ENCODE measurements at regions not wholly inside any gene's neighbourhood (a gene's known extent, or its start where the extent isn't known, plus 50 kb on each side); places are given as distances from the start of the nearest gene placed in this dataset.

DNA sequence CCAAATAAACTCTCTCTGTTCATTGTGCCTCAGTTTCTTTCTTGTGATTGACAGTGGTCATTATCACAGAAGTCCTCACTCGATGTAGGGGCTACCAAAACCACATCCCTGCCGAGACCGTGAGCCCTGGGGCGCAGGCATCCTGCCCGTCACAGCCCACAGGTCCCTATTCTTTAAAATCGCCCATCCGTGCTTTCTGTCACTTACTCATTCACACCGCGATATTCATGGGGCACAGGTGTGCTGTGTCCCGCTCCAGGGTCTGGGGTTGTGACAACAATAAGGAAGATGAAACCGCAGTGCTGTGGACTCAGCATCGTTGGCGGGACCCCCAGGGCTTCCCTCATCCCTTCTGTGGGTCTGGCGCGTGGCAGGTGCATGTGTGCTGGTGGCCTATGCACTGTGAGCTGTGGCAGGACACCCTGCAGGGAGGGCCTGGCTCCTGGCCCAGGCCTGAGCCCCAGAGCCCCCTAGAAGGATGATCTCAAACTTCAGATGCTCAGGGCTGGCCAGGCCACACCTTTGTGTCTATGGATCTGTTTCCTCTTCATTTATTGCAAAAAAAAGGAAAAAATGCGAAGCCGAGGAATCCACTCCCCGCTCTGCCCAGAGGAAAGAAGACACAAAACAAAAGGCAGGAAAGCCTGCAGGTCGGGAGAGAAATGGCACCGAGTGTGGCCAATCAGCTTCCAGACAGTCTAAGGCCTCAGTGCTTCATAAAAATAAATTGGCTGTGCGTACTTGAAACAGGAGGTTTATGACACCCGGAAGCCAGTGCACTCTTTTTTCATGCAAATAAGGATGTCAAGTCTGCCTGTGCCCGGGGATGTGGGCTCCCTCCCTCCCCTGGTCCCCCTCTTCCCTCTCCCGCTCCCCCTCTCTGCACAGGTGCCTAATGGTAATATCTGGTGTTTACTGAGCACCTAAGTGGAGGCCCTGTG, 109.5 kb upstream of the ADRA2C start:
- Mint-ChIP-seq H3K4me1 (peaks cover 75% of the 10 kb centered on the region), H3K36me3 (ENCODE audit: low read depth) (no peaks in the 10 kb centered on the region), H3K27ac (peak overlapping the region; percentile 24), H3K4me3 (no peak overlapping the region), H3K9me3 (no peaks in the 10 kb centered on the region), H3K27me3 (ENCODE audit: low read depth, poor library complexity) (peaks cover 20% of the 10 kb centered on the region)
- TF ChIP-seq, protein P1, sequence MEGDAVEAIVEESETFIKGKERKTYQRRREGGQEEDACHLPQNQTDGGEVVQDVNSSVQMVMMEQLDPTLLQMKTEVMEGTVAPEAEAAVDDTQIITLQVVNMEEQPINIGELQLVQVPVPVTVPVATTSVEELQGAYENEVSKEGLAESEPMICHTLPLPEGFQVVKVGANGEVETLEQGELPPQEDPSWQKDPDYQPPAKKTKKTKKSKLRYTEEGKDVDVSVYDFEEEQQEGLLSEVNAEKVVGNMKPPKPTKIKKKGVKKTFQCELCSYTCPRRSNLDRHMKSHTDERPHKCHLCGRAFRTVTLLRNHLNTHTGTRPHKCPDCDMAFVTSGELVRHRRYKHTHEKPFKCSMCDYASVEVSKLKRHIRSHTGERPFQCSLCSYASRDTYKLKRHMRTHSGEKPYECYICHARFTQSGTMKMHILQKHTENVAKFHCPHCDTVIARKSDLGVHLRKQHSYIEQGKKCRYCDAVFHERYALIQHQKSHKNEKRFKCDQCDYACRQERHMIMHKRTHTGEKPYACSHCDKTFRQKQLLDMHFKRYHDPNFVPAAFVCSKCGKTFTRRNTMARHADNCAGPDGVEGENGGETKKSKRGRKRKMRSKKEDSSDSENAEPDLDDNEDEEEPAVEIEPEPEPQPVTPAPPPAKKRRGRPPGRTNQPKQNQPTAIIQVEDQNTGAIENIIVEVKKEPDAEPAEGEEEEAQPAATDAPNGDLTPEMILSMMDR (IDR thresholded peaks at IDR 0.05), result no peak
- no peak for DNase-seq

DNA sequence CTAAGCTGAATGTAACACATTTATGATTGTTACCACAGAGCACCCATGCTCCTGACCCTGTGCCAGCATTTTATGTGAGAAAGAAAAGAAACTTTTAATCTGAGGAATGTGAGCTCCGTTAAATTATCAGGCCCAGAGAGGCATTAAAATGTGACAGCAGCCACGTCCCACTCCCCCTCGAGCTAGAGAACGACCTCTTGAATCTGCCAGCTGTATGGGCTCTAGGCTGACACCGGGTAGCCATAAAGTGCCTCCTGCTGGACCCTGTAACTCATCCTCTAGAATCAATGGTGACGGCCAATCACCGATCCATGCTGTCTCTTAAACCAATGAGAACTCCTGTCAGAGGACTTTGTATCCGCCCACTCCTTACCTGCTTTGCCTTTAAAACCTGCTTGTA, 110.2 kb upstream of the ADRA2C start:
- no peaks in the 10 kb centered on the region for H3K9me3 Mint-ChIP-seq
- H3K4me1 Mint-ChIP-seq, result peaks cover 75% of the 10 kb centered on the region
- H3K27me3 Mint-ChIP-seq (ENCODE audit: low read depth, poor library complexity), result peaks cover 15% of the 10 kb centered on the region
- TF ChIP-seq, protein P1 (IDR thresholded peaks at IDR 0.05), result no peak
- DNase-seq, result no peak
- no peaks in the 10 kb centered on the region for H3K36me3 Mint-ChIP-seq (ENCODE audit: low read depth)
- no peak overlapping the region for H3K4me3 Mint-ChIP-seq
- peak overlapping the region; percentile 24 for H3K27ac Mint-ChIP-seq

DNA sequence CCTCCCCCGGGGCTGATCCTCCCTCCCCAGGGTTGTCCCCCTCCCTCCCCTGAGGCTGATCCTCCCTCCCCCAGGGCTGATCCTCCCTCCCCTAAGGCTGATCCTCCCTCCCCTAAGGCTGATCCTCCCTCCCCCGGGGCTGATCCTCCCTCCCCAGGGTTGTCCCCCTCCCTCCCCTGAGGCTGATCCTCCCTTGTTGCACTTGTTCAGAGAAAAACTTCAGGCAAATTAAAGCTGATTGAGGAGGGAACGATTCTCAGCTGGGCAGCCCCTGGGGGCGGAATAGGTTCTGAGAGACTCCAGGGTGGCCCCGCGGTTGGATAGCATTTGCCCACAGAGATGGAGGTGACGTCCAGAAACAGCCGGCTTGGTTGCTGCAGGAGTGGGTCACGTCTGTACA, 110.7 kb upstream of the ADRA2C start:
- TF ChIP-seq, protein P1 (IDR thresholded peaks at IDR 0.05), result no peak
- Mint-ChIP-seq H3K4me3 (no peak overlapping the region), H3K27me3 (ENCODE audit: low read depth, poor library complexity) (peaks cover 16% of the 10 kb centered on the region), H3K36me3 (ENCODE audit: low read depth) (peaks cover 2% of the 10 kb centered on the region), H3K9me3 (peaks cover 3% of the 10 kb centered on the region), H3K4me1 (peaks cover 75% of the 10 kb centered on the region), H3K27ac (no peak overlapping the region)
- no peak for DNase-seq

DNA sequence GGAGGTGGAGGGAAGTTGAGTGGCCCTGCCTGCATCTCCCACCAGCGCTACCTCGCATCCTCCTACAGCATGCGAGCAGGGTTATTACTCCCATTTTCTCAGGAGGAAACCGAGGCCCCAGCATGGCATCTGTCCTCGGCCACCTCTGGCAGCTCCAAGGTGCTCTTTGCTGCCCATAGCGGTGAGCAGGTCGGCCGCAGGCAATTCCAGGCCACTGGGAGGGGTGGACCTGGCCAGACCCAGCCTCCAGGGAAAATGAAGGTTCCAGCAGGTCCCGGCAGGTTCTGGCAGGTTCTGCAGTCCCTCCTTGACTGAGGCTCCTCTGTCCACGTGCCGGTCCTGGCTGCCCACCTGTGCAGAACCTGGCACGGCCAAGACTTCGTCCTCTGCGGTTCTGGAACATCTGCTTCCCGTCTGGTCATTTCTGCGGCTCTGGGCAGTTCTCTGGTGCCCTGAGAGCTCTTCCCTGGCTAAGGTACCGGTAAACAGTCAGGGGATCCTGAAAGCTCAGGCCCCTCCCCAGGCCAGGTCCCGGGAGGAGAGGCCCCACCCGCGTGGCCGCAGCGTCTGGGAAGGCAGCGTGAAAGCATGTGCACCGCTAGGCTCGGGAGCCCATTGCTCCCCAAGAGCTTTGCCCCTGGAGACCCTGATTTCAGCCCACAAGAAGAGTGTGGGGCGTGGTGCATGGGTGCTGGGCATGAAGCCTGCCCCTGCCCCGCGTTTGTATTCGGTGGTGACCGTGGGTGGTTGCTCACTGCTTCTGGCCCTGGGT, 112.0 kb upstream of the ADRA2C start:
- peaks cover 5% of the 10 kb centered on the region for H3K36me3 Mint-ChIP-seq (ENCODE audit: low read depth)
- H3K27ac Mint-ChIP-seq, result no peak overlapping the region
- peaks cover 15% of the 10 kb centered on the region for H3K27me3 Mint-ChIP-seq (ENCODE audit: low read depth, poor library complexity)
- DNase-seq, result no peak
- TF ChIP-seq, protein P1 (IDR thresholded peaks at IDR 0.05), result no peak
- peaks cover 8% of the 10 kb centered on the region for H3K9me3 Mint-ChIP-seq
- peaks cover 66% of the 10 kb centered on the region for H3K4me1 Mint-ChIP-seq
- H3K4me3 Mint-ChIP-seq, result no peak overlapping the region

DNA sequence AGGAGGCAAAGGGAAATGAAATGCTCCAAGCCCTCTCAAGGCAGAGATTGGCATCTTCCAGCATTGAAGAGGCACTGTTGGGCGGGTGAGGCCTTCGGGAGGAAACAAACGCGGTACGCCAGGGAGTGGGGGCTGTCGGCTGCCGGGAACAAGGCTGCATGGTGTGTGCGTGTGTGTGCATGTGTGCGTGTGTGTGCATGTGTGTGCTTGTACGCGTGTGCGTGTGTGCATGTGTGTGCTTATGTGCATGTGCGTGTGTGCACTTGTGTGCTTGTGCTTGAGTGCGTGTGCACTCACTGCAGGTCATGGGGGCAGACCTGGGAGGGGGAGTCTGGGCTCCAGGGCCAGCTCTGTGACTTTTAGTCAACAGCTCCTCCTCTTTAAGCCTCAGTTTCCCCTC, 113.6 kb upstream of the ADRA2C start:
- no peak for DNase-seq
- Mint-ChIP-seq H3K27me3 (ENCODE audit: low read depth, poor library complexity) (peaks cover 22% of the 10 kb centered on the region), H3K4me1 (peaks cover 50% of the 10 kb centered on the region), H3K4me3 (no peak overlapping the region), H3K27ac (no peak overlapping the region), H3K9me3 (peaks cover 8% of the 10 kb centered on the region), H3K36me3 (ENCODE audit: low read depth) (peaks cover 5% of the 10 kb centered on the region)
- TF ChIP-seq, protein P1 (IDR thresholded peaks at IDR 0.05), result no peak
